Breast epithelium (tissue), 4 donors: ENCODE measurements at regions not wholly inside any gene's neighbourhood (a gene's known extent, or its start where the extent isn't known, plus 50 kb on each side); places are given as distances from the start of the nearest gene placed in this dataset.

ENCODE experiments used
- DNase-seq, 2 donors: peaks; one replicate each; pipeline ENCODE4 v3.0.0-alpha.2; 2019; ENCODE audit warnings: low spot score in 2 of 2
- H3K27ac ChIP-seq, 2 donors: fragments of 200-600 bp; sonication (generic) in 1 of 2; one replicate each; pipeline ENCODE4 v1.5.1; 2016 to 2019; ENCODE audit warnings: mild to moderate bottlenecking in 1 of 2
- H3K27me3 ChIP-seq, 2 donors: fragments of 200-600 bp; sonication (generic) in 1 of 2; one replicate each; pipeline versions ENCODE4 v1.5.1 to v1.6.0; 2017 to 2019; ENCODE audit warnings: control low read depth in 1 of 2, mild to moderate bottlenecking in 1 of 2
- H3K36me3 ChIP-seq: fragments of 200-600 bp; one replicate; pipeline ENCODE4 v1.5.1; 2019
- H3K4me1 ChIP-seq, 2 donors: fragments of 200-600 bp; sonication (generic); one replicate each; pipeline ENCODE4 v1.5.1; 2016 to 2019; ENCODE audit warnings: control low read depth in 1 of 2
- H3K4me3 ChIP-seq, 3 donors: fragments of 200-600 bp; sonication (generic); 1 replicate in 2 of 3; 2 replicates in 1 of 3; pipeline ENCODE4 v1.5.1; 2016 to 2019; ENCODE audit warnings: mild to moderate bottlenecking in 3 of 3, moderate library complexity in 2 of 3
- H3K9me3 ChIP-seq, 2 donors: fragments of 200-600 bp; sonication (generic) in 1 of 2; one replicate each; pipeline ENCODE4 v1.5.1; 2016 to 2019; ENCODE audit warnings: control low read depth in 1 of 2
- POLR2A ChIP-seq: fragments of 450-650 bp; IDR thresholded peaks from one replicate; pipeline ENCODE4 v1.6.1; 2016; ENCODE audit warnings: antibody characterized with exemption, mild to moderate bottlenecking, moderate library complexity
- POLR2AphosphoS5 ChIP-seq, 3 donors: sonication (generic); formaldehyde crosslinking; IDR thresholded peaks; one replicate each; pipeline ENCODE4 v1.6.1; 2017; ENCODE audit warnings: antibody characterized with exemption in 3 of 3
- intact Hi-C: fragments of 100-400 bp; cut with DNase I; formaldehyde crosslinking; loops from one replicate; pipeline ENCODE4 v1.15.1; 2023; ENCODE audit warnings: low total_unique reads
- TF ChIP-seq, protein P1 (sequence below), 3 donors: fragments of 450-650 bp; IDR thresholded peaks; one replicate each; pipeline ENCODE4 v1.5.1; 2016 to 2017; ENCODE audit warnings: antibody characterized with exemption in 3 of 3, mild to moderate bottlenecking in 3 of 3, moderate library complexity in 3 of 3

DNA sequence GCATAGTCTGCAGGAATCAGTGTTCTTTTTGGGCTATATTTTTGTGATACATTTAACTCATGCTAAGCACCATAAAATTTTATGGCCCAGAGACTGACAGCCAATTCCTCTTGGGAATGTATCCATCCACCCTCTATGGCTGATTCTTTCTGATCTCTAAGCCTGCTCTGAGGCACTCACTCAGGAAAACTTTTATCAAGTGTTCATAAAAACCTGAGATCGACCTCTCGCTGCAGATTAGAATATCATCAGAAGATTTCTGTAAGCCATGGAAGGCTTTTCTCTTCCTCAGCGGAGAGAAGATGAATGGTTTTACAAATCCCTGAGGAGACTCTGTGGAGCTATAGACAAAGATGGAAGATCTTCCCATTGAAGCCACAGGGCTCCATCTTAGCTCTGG is 489.8 kb upstream of the GHITM start:
- Histone ChIP-seq H3K27me3 (no peaks in the 10 kb centered on the region), H3K4me3 (no peak overlapping the region), H3K36me3 (no peaks in the 10 kb centered on the region), H3K4me1 (no peaks in the 10 kb centered on the region), H3K27ac (no peak overlapping the region), H3K9me3 (no peaks in the 10 kb centered on the region)
- intact Hi-C loops = no loop called here
- no peak for DNase-seq
- TF ChIP-seq, protein P1, sequence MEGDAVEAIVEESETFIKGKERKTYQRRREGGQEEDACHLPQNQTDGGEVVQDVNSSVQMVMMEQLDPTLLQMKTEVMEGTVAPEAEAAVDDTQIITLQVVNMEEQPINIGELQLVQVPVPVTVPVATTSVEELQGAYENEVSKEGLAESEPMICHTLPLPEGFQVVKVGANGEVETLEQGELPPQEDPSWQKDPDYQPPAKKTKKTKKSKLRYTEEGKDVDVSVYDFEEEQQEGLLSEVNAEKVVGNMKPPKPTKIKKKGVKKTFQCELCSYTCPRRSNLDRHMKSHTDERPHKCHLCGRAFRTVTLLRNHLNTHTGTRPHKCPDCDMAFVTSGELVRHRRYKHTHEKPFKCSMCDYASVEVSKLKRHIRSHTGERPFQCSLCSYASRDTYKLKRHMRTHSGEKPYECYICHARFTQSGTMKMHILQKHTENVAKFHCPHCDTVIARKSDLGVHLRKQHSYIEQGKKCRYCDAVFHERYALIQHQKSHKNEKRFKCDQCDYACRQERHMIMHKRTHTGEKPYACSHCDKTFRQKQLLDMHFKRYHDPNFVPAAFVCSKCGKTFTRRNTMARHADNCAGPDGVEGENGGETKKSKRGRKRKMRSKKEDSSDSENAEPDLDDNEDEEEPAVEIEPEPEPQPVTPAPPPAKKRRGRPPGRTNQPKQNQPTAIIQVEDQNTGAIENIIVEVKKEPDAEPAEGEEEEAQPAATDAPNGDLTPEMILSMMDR (IDR thresholded peaks at IDR 0.05) = no peak
- no peak for TF ChIP-seq POLR2AphosphoS5 (IDR thresholded peaks at IDR 0.05)
- TF ChIP-seq POLR2A = no peak

DNA sequence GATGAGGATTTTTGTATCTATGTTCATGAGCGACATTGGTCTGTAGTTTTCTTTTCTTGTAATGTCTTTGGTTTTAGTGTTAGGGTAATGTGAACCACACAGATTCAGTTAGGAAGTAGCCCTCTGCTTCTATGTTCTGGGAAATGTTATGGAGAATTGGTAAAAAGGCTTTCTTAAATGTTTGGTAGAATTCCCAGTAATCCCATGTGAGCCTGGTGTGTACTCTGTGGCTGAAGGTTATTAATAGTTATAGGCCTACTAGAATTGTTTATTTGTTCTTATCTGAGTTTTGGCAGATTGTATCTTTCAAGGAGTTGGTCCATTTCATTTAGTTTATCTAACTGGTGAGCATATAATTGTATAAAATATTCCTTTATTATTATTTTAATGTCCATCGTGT is 484.6 kb upstream of the GHITM start:
- Histone ChIP-seq H3K4me3 (no peak overlapping the region), H3K27ac (no peak overlapping the region), H3K9me3 (no peaks in the 10 kb centered on the region), H3K4me1 (no peaks in the 10 kb centered on the region), H3K27me3 (no peaks in the 10 kb centered on the region), H3K36me3 (no peaks in the 10 kb centered on the region)
- no peak for TF ChIP-seq POLR2A
- no peak for DNase-seq
- intact Hi-C loops = no loop called here

DNA sequence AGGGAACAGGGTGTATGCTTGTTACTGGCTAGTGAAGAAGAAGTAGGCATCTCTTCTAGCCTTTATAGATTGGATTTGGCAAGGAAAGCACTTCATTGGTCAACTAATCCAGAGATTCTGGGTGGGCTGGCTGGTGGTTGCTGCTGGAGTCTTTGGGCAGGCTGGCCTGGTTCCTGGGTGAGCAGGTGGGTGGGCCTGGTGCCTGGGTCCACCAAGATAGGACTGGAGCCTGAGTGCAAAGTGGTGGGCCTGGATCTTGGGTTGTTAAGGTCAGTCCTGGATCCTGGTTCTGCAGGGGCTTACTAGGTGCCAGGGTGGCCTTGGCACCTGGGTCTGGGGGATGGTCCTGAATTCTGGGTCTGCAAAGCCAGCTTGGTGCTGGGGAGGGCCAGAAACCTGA is 482.4 kb upstream of the GHITM start:
- H3K27me3 ChIP-seq = no peaks in the 10 kb centered on the region
- H3K27ac ChIP-seq = no peak overlapping the region
- TF ChIP-seq POLR2AphosphoS5 (IDR thresholded peaks at IDR 0.05) = no peak
- TF ChIP-seq, protein P1 (IDR thresholded peaks at IDR 0.05) = no peak
- TF ChIP-seq POLR2A = no peak
- no peaks in the 10 kb centered on the region for H3K4me1 ChIP-seq
- no peak overlapping the region for H3K4me3 ChIP-seq
- no peak for DNase-seq
- intact Hi-C loops = no loop called here
- H3K9me3 ChIP-seq = no peaks in the 10 kb centered on the region
- H3K36me3 ChIP-seq = no peaks in the 10 kb centered on the region

DNA sequence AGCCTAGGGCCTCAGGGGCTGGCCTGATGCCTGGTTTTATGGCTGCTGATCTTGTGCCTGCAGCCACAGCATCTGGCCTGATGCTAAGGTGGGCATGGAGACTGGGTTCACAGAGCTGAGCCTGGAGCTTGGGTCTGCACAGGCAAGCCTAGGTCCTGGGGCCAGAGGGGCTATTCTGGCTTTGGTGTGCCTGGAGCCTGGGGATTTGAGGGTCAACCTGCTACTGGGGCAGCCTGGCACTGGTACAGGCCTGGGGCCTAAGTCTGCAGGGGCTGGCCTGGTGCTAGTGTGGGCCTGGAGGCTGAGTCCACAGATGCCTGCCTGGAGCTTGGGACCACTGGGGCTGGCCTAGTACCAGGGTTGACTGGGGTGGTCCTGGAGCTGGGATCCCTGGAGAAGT is 481.8 kb upstream of the GHITM start:
- intact Hi-C loops = no loop called here
- TF ChIP-seq, protein P1 (IDR thresholded peaks at IDR 0.05) = no peak
- no peak for TF ChIP-seq POLR2A
- TF ChIP-seq POLR2AphosphoS5 (IDR thresholded peaks at IDR 0.05) = no peak
- H3K4me1 ChIP-seq = no peaks in the 10 kb centered on the region

DNA sequence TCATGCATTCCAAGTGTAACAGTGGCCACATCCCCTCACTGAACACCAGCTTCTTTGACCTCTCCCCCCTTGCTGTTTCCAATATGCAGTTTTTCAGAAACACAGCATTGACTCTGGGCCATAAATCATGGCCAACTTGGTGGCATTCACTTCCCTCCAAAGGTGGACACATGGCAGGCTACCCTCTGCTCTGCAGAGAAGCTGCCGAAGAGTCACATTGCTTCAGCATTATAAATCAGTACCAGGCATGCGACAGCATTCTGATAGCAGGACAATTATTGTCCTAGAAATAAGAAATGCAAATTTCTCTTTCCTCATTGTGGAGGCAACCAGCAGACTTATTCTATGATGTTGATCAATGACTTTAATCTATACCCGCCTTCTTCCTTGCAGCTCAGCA is 475.4 kb upstream of the GHITM start:
- Histone ChIP-seq H3K36me3 (no peaks in the 10 kb centered on the region), H3K4me1 (no peaks in the 10 kb centered on the region), H3K27ac (no peak overlapping the region), H3K27me3 (no peaks in the 10 kb centered on the region), H3K9me3 (no peaks in the 10 kb centered on the region), H3K4me3 (no peak overlapping the region)
- intact Hi-C loops = no loop called here
- no peak for DNase-seq
- TF ChIP-seq POLR2AphosphoS5 (IDR thresholded peaks at IDR 0.05) = no peak
- TF ChIP-seq, protein P1 (IDR thresholded peaks at IDR 0.05) = no peak
- TF ChIP-seq POLR2A = no peak

More for the DNA sequence above, 481.8 kb upstream of the GHITM start:
- Histone ChIP-seq H3K27ac (no peak overlapping the region), H3K4me3 (no peak overlapping the region), H3K9me3 (no peaks in the 10 kb centered on the region), H3K36me3 (no peaks in the 10 kb centered on the region), H3K27me3 (no peaks in the 10 kb centered on the region)
- no peak for DNase-seq

DNA sequence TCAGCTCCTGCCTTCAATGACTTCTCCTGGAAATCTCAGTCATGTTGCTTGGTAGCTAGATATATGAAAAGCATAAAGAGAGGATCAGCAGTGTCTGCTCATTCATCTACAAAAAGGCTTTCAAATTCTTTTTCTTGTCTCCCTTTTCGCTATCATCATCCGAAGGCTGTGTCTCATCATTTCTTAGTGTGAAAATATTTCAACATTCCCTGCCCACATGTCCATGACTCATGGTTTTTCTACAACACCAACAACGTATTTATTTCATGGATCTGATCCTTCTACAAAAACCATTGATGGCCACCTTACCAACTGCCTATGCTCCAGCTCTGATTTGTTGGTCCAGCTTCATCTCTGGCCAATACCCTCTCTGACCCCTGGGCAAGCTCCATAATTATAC is 472.5 kb upstream of the GHITM start:
- DNase-seq = no peak
- H3K9me3 ChIP-seq = no peaks in the 10 kb centered on the region
- no peaks in the 10 kb centered on the region for H3K4me1 ChIP-seq
- H3K27me3 ChIP-seq = no peaks in the 10 kb centered on the region
- no peak overlapping the region for H3K4me3 ChIP-seq
- H3K27ac ChIP-seq = no peak overlapping the region
- intact Hi-C loops = no loop called here
- TF ChIP-seq POLR2AphosphoS5 (IDR thresholded peaks at IDR 0.05) = no peak
- TF ChIP-seq, protein P1 (IDR thresholded peaks at IDR 0.05) = no peak
- TF ChIP-seq POLR2A = no peak
- no peaks in the 10 kb centered on the region for H3K36me3 ChIP-seq
